HL-60/S4 (cell line): ENCODE measurements at regions not wholly inside any gene's neighbourhood (a gene's known extent, or its start where the extent isn't known, plus 50 kb on each side); places are given as distances from the start of the nearest gene placed in this dataset.
"Not testable (repeated sequence)": the region's sequence is repeated elsewhere in the genome, so short reads cannot be mapped to it uniquely, and the experiment has no call there.

ENCODE experiments used
- in situ Hi-C: fragments of 300-500 bp; cut with MboI; formaldehyde crosslinking; loops from 2 replicates; pipeline ENCODE4 v1.14.3; 2022; ENCODE audit warnings: low sequenced_read_pairs

GRCh38 chr17:70683936-70684335, 514.6 kb downstream of the KCNJ2 start:
- in situ Hi-C loops: no loop called here

- in situ Hi-C loops: no loop called here
These were observed 518.1 kb downstream of the KCNJ2 start for GRCh38 chr17:70687421-70687820.

- in situ Hi-C loops: no loop called here
These were observed 521.8 kb downstream of the KCNJ2 start for GRCh38 chr17:70691150-70691549.

GRCh38 chr17:70699408-70699807, 530.1 kb downstream of the KCNJ2 start:
- in situ Hi-C loops: no loop called here

- in situ Hi-C loops: no loop called here
These were observed 533.4 kb downstream of the KCNJ2 start for GRCh38 chr17:70702683-70703255.

GRCh38 chr17:70709596-70709995, 540.3 kb downstream of the KCNJ2 start:
- in situ Hi-C loops: no loop called here

GRCh38 chr17:70713694-70714093, 544.4 kb downstream of the KCNJ2 start:
- in situ Hi-C loops: no loop called here

- in situ Hi-C loops: no loop called here
These were observed 547.2 kb downstream of the KCNJ2 start for GRCh38 chr17:70716551-70716950.

GRCh38 chr17:70717042-70717441, 547.7 kb downstream of the KCNJ2 start:
- in situ Hi-C loops: no loop called here

GRCh38 chr17:70736375-70736957, 567.1 kb downstream of the KCNJ2 start:
- in situ Hi-C loops: no loop called here

- in situ Hi-C loops: no loop called here
These were observed 569.7 kb downstream of the KCNJ2 start for GRCh38 chr17:70739065-70739464.

GRCh38 chr17:70746574-70746973, 577.2 kb downstream of the KCNJ2 start:
- in situ Hi-C loops: not testable (repeated sequence)

GRCh38 chr17:70750983-70751382, 581.7 kb downstream of the KCNJ2 start:
- in situ Hi-C loops: loop anchor here (25.0 kb wide), 1 partner anchor 1786 kb away; no protein-coding TSS in a partner anchor

- in situ Hi-C loops: loop anchor here (25.0 kb wide), 1 partner anchor 1785 kb away; no protein-coding TSS in a partner anchor
These were observed 583.1 kb downstream of the KCNJ2 start for GRCh38 chr17:70752461-70752860.

GRCh38 chr17:70752966-70753467, 583.7 kb downstream of the KCNJ2 start:
- in situ Hi-C loops: loop anchor here (25.0 kb wide), 1 partner anchor 1784 kb away; no protein-coding TSS in a partner anchor

- in situ Hi-C loops: loop anchor here (25.0 kb wide), 1 partner anchor 1774 kb away; no protein-coding TSS in a partner anchor
These were observed 593.7 kb downstream of the KCNJ2 start for GRCh38 chr17:70763018-70763417.

GRCh38 chr17:70767102-70767701, 597.9 kb downstream of the KCNJ2 start:
- in situ Hi-C loops: loop anchor here (25.0 kb wide), 1 partner anchor 1770 kb away; no protein-coding TSS in a partner anchor

- in situ Hi-C loops: loop anchor here (25.0 kb wide), 1 partner anchor 1767 kb away; no protein-coding TSS in a partner anchor
These were observed 600.6 kb downstream of the KCNJ2 start for GRCh38 chr17:70769956-70770355.

- in situ Hi-C loops: loop anchor here (25.0 kb wide), 1 partner anchor 1765 kb away; no protein-coding TSS in a partner anchor
These were observed 602.6 kb downstream of the KCNJ2 start for GRCh38 chr17:70771804-70772386.

GRCh38 chr17:70772761-70773160, 603.4 kb downstream of the KCNJ2 start:
- in situ Hi-C loops: loop anchor here (25.0 kb wide), 1 partner anchor 1765 kb away; no protein-coding TSS in a partner anchor

GRCh38 chr17:70773258-70773657, 603.9 kb downstream of the KCNJ2 start:
- in situ Hi-C loops: loop anchor here (25.0 kb wide), 1 partner anchor 1764 kb away; no protein-coding TSS in a partner anchor
